PFSK-1 (cell line): ENCODE measurements at regions not wholly inside any gene's neighbourhood (a gene's known extent, or its start where the extent isn't known, plus 50 kb on each side); places are given as distances from the start of the nearest gene placed in this dataset.

Experiments
- FOXP2 ChIP-seq: optimal IDR thresholded peaks from 2 replicates; pipeline ENCODE3; 2011; ENCODE audit warnings: borderline replicate concordance, control low read depth, inconsistent platforms; ENCODE audit not compliant: insufficient read depth; ENCODE audit errors: extremely low read length, extremely low read depth
- POLR2AphosphoS5 ChIP-seq: IDR thresholded peaks from 2 replicates; pipeline ENCODE4 v1.6.1; 2012; ENCODE audit warnings: low read depth, mild to moderate bottlenecking, control low read depth, low read length, moderate library complexity
- SIN3A ChIP-seq: IDR thresholded peaks from 2 replicates; pipeline ENCODE4 v1.6.1; 2012; ENCODE audit warnings: mild to moderate bottlenecking, low read length, moderate library complexity, borderline replicate concordance; ENCODE audit not compliant: insufficient read depth
- TAF1 ChIP-seq: IDR thresholded peaks from 2 replicates; pipeline ENCODE4 v1.6.1; 2012; ENCODE audit warnings: low read length, control low read depth, borderline replicate concordance; ENCODE audit not compliant: insufficient read depth
- TF ChIP-seq, protein P1 (sequence below), 2 experiments: IDR thresholded peaks; 2 replicates each; pipeline versions ENCODE4 v1.6.1 to v1.8.0; 2011 to 2012; ENCODE audit warnings: low read depth in 2 of 2, low read length in 2 of 2, control low read depth in 1 of 2, inconsistent platforms in 1 of 2, mild to moderate bottlenecking in 1 of 2, moderate library complexity in 1 of 2; ENCODE audit not compliant: insufficient read depth in 1 of 2

DNA sequence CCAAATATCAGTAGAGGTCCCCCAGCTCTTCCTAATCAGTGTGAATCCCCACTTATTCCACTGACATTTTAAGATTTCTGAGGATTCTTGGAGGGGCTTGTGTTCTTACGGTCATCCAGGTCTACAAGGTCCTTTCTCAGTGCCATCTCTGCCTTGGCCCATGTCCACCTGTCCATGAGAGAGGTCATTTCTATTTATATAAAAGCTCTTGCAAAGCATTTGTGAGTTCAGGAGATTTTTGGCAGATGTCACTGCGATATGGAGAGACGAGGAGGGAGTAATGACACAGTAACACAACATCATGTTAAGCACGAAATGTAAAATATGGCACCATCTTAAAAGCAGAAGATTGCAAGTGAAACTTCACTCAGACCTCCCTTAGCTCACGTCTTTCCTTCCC lies 144.6 kb upstream of the NFIA start:
- no peak for TF ChIP-seq TAF1
- TF ChIP-seq POLR2AphosphoS5: no peak
- TF ChIP-seq SIN3A: no peak
- TF ChIP-seq, protein P1, sequence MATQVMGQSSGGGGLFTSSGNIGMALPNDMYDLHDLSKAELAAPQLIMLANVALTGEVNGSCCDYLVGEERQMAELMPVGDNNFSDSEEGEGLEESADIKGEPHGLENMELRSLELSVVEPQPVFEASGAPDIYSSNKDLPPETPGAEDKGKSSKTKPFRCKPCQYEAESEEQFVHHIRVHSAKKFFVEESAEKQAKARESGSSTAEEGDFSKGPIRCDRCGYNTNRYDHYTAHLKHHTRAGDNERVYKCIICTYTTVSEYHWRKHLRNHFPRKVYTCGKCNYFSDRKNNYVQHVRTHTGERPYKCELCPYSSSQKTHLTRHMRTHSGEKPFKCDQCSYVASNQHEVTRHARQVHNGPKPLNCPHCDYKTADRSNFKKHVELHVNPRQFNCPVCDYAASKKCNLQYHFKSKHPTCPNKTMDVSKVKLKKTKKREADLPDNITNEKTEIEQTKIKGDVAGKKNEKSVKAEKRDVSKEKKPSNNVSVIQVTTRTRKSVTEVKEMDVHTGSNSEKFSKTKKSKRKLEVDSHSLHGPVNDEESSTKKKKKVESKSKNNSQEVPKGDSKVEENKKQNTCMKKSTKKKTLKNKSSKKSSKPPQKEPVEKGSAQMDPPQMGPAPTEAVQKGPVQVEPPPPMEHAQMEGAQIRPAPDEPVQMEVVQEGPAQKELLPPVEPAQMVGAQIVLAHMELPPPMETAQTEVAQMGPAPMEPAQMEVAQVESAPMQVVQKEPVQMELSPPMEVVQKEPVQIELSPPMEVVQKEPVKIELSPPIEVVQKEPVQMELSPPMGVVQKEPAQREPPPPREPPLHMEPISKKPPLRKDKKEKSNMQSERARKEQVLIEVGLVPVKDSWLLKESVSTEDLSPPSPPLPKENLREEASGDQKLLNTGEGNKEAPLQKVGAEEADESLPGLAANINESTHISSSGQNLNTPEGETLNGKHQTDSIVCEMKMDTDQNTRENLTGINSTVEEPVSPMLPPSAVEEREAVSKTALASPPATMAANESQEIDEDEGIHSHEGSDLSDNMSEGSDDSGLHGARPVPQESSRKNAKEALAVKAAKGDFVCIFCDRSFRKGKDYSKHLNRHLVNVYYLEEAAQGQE (IDR thresholded peaks at IDR 0.05; ENCODE audit: insufficient read depth in 1 of 2, low read depth in 2 of 2, low read length in 2 of 2): no peak
- TF ChIP-seq FOXP2: no peak

- TF ChIP-seq POLR2AphosphoS5 (no peak), TAF1 (no peak), FOXP2 (no peak), SIN3A (no peak)
- TF ChIP-seq, protein P1 (IDR thresholded peaks at IDR 0.05; ENCODE audit: insufficient read depth in 1 of 2, low read depth in 2 of 2, low read length in 2 of 2): no peak
Observed at GRCh38 chr1:60936591-60937342, 145.6 kb upstream of the NFIA start.

DNA sequence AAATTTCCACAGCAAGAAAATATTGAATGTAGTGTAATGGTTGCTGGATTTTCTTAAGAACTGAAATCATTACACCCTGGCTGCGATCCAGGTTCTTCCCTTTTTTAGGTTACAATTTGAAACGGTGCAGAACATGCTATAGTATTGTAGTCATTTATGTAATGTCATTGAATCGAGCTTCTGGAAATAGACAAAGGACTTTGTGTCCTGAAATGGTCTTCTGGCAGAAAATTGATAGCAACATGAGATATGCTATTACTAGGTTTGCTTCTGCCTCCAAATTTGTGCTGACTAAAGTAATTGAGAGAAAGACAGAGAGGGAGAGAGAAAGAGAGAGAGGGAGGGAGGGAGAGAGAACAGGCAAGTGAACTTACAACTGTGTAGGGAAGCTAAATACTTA lies 146.2 kb upstream of the NFIA start:
- no peak for TF ChIP-seq TAF1
- TF ChIP-seq FOXP2: no peak
- TF ChIP-seq, protein P1 (IDR thresholded peaks at IDR 0.05; ENCODE audit: insufficient read depth in 1 of 2, low read depth in 2 of 2, low read length in 2 of 2): no peak
- TF ChIP-seq SIN3A: no peak
- TF ChIP-seq POLR2AphosphoS5: no peak

GRCh38 chr1:60935599-60936110 lies 146.7 kb upstream of the NFIA start:
- TF ChIP-seq, protein P1 (IDR thresholded peaks at IDR 0.05; ENCODE audit: insufficient read depth in 1 of 2, low read depth in 2 of 2, low read length in 2 of 2): no peak
- TF ChIP-seq SIN3A: no peak
- TF ChIP-seq TAF1: no peak
- TF ChIP-seq FOXP2: no peak
- no peak for TF ChIP-seq POLR2AphosphoS5
